ENCODE measurements at regions not wholly inside any gene's neighbourhood (a gene's known extent, or its start where the extent isn't known, plus 50 kb on each side); places are given as distances from the start of the nearest gene placed in this dataset.

DNA sequence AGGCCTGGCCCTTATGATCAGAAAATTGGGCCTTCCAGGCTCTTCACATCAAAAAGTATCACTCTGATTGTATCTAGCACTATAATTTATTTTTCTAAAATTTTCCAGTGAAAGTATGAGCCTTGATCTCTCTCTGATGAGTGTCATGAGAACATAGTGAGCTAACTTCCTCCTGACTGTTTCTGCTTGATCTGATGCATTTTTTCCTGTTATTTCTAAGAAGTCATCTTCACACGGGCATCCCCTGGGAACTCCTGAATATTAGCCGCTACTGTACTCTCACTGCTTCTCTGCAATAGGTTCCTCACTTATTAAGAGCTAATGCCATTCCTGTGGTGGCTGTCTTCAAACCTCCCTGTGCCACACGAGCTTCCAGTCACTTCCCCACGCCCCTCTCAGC is 63.1 kb upstream of the ZPBP start:
- no peaks in the 10 kb centered on the region for H3K27me3 ChIP-seq (ENCODE audit: control insufficient read depth, insufficient read depth, low read length)
- no peaks in the 10 kb centered on the region for H3K4me1 ChIP-seq (ENCODE audit: control insufficient read depth in 2 of 3, insufficient read depth in 2 of 3, low read depth in 1 of 3, low read length in 3 of 3)
- H3K9ac ChIP-seq (ENCODE audit: low read length in 3 of 3), result no peak overlapping the region
- H3K27ac ChIP-seq (ENCODE audit: low read depth in 2 of 2, low read length in 2 of 2), result no peak overlapping the region
- DNase-seq (no peak), FAIRE-seq (no peak)
- TF ChIP-seq, protein P1, sequence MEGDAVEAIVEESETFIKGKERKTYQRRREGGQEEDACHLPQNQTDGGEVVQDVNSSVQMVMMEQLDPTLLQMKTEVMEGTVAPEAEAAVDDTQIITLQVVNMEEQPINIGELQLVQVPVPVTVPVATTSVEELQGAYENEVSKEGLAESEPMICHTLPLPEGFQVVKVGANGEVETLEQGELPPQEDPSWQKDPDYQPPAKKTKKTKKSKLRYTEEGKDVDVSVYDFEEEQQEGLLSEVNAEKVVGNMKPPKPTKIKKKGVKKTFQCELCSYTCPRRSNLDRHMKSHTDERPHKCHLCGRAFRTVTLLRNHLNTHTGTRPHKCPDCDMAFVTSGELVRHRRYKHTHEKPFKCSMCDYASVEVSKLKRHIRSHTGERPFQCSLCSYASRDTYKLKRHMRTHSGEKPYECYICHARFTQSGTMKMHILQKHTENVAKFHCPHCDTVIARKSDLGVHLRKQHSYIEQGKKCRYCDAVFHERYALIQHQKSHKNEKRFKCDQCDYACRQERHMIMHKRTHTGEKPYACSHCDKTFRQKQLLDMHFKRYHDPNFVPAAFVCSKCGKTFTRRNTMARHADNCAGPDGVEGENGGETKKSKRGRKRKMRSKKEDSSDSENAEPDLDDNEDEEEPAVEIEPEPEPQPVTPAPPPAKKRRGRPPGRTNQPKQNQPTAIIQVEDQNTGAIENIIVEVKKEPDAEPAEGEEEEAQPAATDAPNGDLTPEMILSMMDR (IDR thresholded peaks at IDR 0.05; ENCODE audit: borderline replicate concordance, extremely low read depth, insufficient read depth), result no peak
- intact Hi-C loops (cut with DNase I), result no loop called here
- no peaks in the 10 kb centered on the region for H3K9me3 ChIP-seq (ENCODE audit: control insufficient read depth in 2 of 3, insufficient read depth in 1 of 3, low read length in 3 of 3)
- H3K4me3 ChIP-seq (ENCODE audit: low read length in 3 of 3), result no peak overlapping the region
- no peaks in the 10 kb centered on the region for H3K36me3 ChIP-seq (ENCODE audit: control insufficient read depth in 2 of 3, insufficient read depth in 3 of 3, low read length in 3 of 3)

DNA sequence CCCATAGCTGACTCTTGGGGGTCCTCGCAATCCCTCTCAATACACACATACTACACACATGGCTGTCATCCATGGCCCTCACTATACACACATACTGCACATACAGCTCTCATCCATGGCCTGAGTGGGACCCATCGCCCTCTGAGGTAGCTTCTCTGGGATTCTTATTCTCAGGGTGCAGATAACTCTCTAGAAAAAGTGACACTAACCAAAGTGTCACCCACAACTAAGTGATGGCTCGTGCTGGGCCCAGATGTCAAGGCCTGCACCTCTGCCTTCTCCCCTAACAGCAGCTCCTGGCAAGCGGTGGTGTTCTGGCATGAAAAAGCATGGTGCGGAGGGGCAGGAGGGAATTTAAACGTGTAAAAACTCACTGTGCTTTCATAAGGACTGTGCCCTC is 62.7 kb upstream of the ZPBP start:
- H3K4me1 ChIP-seq (ENCODE audit: control insufficient read depth in 2 of 3, insufficient read depth in 2 of 3, low read depth in 1 of 3, low read length in 3 of 3), result no peaks in the 10 kb centered on the region
- no peaks in the 10 kb centered on the region for H3K36me3 ChIP-seq (ENCODE audit: control insufficient read depth in 2 of 3, insufficient read depth in 3 of 3, low read length in 3 of 3)
- H3K9ac ChIP-seq (ENCODE audit: low read length in 3 of 3), result no peak overlapping the region
- TF ChIP-seq, protein P1 (IDR thresholded peaks at IDR 0.05; ENCODE audit: borderline replicate concordance, extremely low read depth, insufficient read depth), result no peak
- DNase-seq (no peak), FAIRE-seq (no peak)
- intact Hi-C loops (cut with DNase I), result no loop called here
- no peak overlapping the region for H3K27ac ChIP-seq (ENCODE audit: low read depth in 2 of 2, low read length in 2 of 2)
- H3K27me3 ChIP-seq (ENCODE audit: control insufficient read depth, insufficient read depth, low read length), result no peaks in the 10 kb centered on the region
- no peak overlapping the region for H3K4me3 ChIP-seq (ENCODE audit: low read length in 3 of 3)
- no peaks in the 10 kb centered on the region for H3K9me3 ChIP-seq (ENCODE audit: control insufficient read depth in 2 of 3, insufficient read depth in 1 of 3, low read length in 3 of 3)

GRCh38 chr7:50153995-50154394 is 60.9 kb upstream of the ZPBP start:
- TF ChIP-seq, protein P1 (IDR thresholded peaks at IDR 0.05; ENCODE audit: borderline replicate concordance, extremely low read depth, insufficient read depth), result no peak
- Histone ChIP-seq H3K36me3 (ENCODE audit: control insufficient read depth in 2 of 3, insufficient read depth in 3 of 3, low read length in 3 of 3) (no peaks in the 10 kb centered on the region), H3K9me3 (ENCODE audit: control insufficient read depth in 2 of 3, insufficient read depth in 1 of 3, low read length in 3 of 3) (no peaks in the 10 kb centered on the region), H3K27ac (ENCODE audit: low read depth in 2 of 2, low read length in 2 of 2) (no peak overlapping the region), H3K4me3 (ENCODE audit: low read length in 3 of 3) (no peak overlapping the region), H3K27me3 (ENCODE audit: control insufficient read depth, insufficient read depth, low read length) (no peaks in the 10 kb centered on the region), H3K9ac (ENCODE audit: low read length in 3 of 3) (no peak overlapping the region), H3K4me1 (ENCODE audit: control insufficient read depth in 2 of 3, insufficient read depth in 2 of 3, low read depth in 1 of 3, low read length in 3 of 3) (no peaks in the 10 kb centered on the region)
- intact Hi-C loops (cut with DNase I), result no loop called here
- DNase-seq (no peak), FAIRE-seq (no peak)

GRCh38 chr7:50153148-50153547 is 60.1 kb upstream of the ZPBP start:
- H3K9ac ChIP-seq (ENCODE audit: low read length in 3 of 3), result no peak overlapping the region
- H3K36me3 ChIP-seq (ENCODE audit: control insufficient read depth in 2 of 3, insufficient read depth in 3 of 3, low read length in 3 of 3), result no peaks in the 10 kb centered on the region
- TF ChIP-seq, protein P1 (IDR thresholded peaks at IDR 0.05; ENCODE audit: borderline replicate concordance, extremely low read depth, insufficient read depth), result no peak
- FAIRE-seq (no peak), DNase-seq (no peak)
- no peaks in the 10 kb centered on the region for H3K27me3 ChIP-seq (ENCODE audit: control insufficient read depth, insufficient read depth, low read length)
- H3K27ac ChIP-seq (ENCODE audit: low read depth in 2 of 2, low read length in 2 of 2), result no peak overlapping the region
- H3K4me1 ChIP-seq (ENCODE audit: control insufficient read depth in 2 of 3, insufficient read depth in 2 of 3, low read depth in 1 of 3, low read length in 3 of 3), result no peaks in the 10 kb centered on the region
- no peaks in the 10 kb centered on the region for H3K9me3 ChIP-seq (ENCODE audit: control insufficient read depth in 2 of 3, insufficient read depth in 1 of 3, low read length in 3 of 3)
- intact Hi-C loops (cut with DNase I), result no loop called here
- H3K4me3 ChIP-seq (ENCODE audit: low read length in 3 of 3), result no peak overlapping the region

Data from kidney (tissue), 13 donors.